HS-5 (cell line): ENCODE measurements at regions not wholly inside any gene's neighbourhood (a gene's known extent, or its start where the extent isn't known, plus 50 kb on each side); places are given as distances from the start of the nearest gene placed in this dataset.

Source experiments
- DNase-seq: peaks from one replicate; pipeline ENCODE4 v3.0.0-alpha.2; 2012; ENCODE audit warnings: low read depth

DNA sequence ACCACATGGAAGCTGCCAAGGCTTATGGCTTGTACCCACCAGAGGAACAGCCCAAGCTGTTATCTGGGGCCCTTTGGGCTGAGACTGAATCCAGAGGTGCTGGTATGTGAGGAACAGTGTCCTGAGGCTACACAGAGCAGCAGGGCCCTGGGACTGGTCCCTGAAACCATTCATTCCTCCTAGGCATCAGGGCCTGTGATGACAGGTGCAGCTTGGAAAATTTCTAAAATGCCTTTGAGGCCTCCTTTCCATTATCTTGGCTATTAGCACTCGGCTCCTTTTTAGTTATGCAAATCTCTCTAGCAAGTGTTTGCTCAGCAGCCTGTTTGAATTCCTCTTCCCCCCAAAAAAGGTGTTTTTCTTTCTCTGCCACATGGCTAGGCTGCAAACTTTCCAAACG is 1151.7 kb upstream of the LRRN3 start:
- no peak for DNase-seq

DNA sequence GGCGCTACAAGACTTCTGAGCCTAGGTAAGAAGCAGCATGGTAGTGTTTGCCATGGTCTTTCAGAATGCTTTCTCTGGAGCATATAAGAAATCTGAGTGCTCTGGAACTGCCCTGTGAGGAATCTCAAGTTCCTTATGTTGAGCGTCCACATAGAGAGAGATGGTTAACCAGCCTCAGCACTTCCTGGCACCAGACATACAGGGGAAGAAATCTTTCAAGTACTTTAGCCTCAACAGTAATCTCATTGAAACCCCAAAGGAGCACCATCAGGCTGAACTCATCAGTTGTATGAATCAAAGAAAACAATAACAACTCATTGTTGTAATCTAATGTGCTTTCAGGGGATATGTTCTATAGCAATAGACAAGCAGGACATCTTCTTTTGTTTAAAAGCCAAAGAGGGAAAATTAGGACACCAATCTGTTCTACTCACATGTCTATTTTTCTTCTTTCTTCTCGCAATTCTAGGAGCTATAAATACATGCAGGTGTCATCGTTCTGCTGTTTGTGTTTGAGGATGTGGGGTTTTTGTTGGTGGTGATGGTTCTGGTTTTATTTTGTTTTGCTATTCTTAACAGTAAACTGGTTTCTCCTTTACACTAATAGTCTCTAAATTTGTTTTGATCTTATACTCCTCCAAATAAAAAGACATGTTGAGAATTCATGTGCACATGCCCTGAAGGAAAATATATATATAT is 1145.0 kb upstream of the LRRN3 start:
- DNase-seq = no peak

DNA sequence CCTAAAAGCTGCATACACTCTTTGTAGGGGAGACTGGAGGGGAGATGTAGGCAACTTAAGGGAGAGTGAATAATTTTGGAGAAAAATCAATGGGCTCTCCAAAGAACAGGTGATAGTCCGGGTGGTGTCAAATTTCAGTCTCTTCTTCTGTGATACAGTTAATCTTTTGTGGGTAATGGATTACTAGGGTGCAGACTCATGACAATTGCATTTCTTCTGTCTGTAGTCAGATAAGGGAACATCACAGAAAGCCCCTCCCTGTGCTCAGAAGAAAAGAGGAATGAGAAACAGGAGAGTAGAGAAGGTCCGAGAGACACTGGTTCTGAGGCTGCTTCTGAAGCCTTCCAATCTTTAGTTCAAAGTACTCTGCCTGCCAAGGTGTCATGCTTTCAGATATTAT is 1140.7 kb upstream of the LRRN3 start:
- DNase-seq = no peak

DNA sequence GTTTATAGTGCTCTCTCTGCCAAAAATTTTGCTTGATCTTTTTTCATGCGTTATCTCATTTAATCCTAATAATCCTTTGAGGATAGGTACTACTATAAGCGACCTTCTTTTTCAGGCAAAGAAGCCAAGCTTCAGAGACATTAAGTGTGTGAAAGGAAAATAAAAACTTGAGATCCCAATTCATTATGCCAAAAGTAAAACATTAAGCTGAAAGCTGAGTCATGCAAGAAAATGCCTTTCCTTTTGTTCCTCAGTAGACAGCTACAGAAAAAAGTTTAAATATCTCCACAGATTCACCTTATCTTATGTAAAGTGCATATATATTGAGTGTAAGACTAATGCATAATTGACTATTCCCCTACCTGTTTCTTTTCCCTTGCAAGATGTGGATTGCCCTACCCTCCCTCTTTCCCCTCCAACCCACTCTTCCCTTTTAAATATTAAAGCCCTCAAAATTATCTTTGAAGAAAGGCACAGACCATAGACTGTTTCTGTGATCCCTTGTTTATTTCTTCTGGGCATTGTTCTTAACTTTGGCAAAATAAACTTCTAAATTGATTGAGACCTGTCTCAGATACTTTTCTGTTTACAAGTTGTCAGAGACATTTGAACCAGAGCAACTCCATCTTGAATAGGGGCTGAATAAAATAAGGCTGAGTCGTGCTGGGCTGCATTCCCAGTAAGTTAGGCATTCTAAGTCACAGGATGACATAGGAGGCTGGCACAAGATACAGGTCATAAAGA is 1139.9 kb upstream of the LRRN3 start:
- DNase-seq = no peak

DNA sequence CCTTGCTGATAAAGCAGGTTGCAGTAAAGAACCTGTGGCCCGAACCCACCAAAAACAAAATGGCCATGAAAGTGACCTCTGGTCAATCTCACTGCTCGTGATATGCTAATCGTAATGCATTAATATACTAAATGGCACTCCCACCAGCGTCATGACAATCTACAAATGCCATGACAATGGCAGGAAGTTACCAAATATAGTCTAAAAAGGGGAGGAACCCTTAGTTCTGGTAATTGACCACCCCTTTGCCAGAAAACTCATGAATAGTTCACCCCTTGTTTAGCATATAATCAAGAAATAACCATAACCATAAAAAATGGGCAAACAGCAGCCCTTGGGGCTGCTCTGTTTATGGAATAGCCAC is 1139.4 kb upstream of the LRRN3 start:
- DNase-seq = no peak

DNA sequence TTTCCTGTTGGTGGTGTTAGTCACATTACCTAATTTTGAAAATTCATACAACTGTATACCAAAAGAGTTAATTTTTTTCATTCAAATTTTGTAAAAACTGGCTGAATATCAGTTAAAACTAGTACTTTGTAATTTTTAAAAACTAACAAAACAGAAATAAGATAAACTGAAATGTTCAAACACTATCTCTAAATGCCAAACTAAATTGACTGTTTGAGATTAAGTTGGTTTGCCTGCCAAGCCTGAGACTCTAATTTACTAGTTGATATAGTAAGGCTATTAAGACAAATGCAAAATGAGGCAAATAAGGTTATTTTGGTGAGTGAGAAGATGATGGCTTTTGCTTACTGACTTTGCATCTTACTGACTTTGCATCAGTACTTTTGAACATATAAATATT is 1134.9 kb upstream of the LRRN3 start:
- DNase-seq = no peak

DNA sequence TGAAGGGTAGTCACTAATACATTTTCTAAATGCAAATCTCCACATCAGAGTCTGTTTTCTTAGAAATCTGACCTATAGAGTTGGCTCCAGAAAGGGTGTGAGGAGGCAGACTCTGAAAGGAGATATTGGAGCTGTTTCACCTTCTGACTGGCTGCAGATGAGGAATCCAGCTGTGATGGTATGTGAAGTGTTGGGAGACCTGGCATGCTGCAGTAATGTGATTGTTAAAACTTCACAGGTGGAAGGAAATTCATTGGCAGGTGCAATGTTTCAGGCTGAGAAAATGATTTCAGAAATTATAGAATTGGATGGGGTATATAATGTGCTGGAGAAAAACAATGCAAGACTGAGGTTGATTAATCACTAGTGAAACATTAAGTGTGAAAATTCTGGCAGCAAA is 1134.0 kb upstream of the LRRN3 start:
- no peak for DNase-seq

DNA sequence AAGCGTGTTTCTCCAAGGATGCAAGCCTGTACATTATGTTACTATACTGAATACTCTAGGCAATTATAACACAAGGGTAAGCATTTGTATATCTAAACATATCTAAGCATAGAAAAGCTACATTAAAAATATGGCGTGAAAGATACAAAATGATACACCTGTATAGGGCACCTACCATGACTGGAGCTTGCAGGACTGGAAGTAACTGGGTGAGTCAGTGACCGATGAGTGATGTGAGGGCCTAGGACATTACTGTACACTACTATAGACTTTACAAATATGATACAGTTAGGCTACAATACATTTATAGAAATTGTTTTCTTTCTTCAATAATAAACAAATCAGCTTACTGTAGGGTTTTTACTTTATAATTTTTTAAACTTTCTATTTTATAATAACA is 1127.2 kb upstream of the LRRN3 start:
- no peak for DNase-seq

DNA sequence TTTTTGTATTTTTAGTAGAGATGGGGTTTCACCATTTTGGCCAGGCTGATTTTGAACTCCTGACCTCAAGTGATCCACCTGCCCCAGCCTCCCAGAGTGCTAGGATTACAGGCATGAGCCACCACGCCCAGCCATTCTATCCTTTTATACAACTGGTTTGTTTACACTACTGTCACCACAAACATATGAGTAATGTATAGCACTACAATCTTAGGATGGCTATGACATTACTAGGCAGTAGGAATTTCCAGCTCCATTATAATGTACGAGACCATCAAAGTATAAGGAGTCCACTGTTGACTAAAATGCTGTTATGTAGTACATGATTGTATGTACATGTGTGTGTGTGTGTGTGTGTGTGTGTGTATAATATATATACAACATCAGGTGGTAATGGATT is 1126.1 kb upstream of the LRRN3 start:
- DNase-seq = no peak

DNA sequence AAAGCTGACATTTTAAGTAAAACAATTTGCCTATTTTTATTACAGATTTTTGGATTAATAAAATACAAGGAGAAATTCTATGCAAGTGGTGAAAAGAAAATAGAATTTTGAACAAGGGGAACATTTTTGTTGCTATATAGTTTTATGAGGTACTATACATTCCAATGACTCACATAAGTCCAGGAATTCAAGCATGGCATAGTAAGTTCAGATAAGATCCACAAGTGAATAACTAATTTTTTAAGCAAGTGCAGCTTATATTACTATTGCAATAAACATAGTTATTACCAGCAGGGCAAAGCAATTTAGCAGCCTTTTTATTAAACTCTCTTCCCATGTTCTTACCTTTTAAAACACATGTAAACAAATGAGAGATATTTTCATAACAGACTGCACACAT is 1123.5 kb upstream of the LRRN3 start:
- no peak for DNase-seq

DNA sequence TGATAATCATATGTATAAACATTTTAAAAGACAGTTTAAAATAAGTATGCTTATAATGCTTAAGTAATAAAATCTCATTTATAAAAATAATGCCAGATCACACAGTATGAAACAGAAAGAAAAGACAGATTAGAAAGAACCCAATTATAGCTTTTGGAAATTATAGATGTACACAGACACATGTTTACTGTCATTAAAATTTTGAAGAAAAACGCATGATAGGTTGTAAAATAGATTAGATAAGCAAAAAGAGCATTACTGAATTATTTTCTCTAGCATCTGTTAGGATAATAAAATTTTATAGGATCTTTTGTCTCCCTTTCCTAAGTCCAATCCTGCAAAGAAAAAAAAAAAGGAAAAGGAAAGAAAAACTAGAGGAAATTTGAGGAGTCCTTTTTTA is 1107.3 kb upstream of the LRRN3 start:
- DNase-seq = no peak

DNA sequence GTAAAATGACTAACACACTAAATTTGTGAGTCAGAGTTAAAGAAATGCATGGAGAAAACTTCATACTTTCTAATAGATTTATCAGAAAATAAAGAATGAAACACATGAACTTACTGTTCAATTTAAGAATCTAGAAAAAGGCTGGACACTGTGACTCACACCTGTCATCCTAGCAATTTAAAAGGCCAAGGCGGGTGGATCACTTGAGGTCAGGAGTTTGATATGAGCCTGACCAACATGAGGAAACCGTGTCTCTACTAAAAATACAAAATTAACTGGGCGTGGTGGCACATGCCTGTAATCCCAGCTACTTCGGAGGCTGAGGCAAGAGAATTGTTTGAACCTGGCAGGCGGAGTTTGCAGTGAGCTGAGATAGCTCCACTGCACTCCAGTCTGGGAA is 1106.2 kb upstream of the LRRN3 start:
- no peak for DNase-seq

DNA sequence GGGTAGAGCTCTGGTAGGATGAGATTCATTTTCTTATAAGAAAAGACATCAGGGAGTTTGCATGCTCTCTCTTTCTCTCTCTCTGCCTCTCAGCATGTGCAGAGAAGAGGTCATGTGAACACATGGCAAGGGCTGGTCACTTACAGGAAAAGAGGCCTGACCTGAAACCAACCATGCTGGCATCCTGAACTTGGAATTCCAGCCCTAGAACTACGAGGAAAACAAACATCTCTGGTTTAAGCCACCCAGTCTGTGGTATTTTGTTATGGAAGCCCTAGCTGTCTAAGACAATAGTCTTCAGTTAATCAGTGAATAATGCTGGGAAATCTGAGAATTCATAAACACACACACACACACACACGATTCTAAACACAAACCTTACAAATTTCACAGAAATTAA is 1104.2 kb upstream of the LRRN3 start:
- DNase-seq = no peak

DNA sequence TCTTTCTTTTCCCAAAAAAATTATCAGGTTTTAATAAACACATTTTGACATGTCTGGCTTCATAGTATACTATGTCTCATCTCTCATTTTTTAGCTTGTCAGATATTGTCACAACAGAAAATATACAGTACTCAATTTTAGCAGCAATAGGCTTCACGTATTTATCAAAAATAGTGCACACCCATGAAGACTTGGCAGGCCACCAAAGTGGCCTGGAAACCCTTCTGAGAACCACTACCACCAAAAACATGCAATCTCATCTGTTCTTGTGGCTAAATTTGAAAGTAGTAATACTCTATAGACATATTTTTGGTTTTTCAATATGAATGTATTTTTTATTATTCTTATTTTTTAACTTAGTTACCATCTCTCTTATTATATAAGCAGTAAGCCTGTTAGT is 1094.5 kb upstream of the LRRN3 start:
- no peak for DNase-seq

DNA sequence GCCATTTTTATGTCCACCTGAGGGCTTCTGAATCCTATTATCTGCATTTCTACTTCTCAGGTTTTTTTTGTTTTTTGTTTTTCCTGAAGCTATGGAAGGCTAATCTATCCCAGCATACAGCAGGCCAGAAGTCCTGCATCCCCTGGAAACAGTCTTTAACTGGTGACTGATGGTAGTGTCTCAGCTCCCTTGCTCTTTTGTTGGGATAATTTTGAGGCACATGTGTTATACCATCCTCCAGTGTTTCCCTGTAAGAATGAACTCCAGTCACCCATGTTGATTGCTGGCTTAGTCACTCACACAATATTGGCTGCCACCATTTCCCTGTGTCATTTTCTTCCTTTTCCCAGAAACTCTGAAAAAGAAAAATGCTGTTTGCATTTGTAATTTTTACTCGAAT is 1094.0 kb upstream of the LRRN3 start:
- no peak for DNase-seq

DNA sequence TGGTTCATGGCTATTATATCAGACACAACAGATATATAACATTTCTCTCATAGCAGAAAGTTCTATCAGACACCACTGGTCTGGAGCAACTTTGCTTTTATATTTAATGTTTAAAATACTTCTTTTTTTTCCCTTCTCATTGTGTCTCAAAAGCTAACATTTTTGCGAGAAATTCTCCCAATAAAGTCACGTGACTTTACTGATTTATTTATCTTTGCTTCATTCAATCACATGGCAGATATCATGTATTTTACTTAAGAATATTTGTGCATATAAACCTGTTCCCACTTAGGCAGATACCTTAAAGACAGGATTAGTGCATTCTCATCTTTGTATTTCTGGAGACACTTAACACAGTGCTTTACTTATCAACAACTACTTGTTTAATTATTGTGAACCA is 1093.1 kb upstream of the LRRN3 start:
- DNase-seq = no peak

DNA sequence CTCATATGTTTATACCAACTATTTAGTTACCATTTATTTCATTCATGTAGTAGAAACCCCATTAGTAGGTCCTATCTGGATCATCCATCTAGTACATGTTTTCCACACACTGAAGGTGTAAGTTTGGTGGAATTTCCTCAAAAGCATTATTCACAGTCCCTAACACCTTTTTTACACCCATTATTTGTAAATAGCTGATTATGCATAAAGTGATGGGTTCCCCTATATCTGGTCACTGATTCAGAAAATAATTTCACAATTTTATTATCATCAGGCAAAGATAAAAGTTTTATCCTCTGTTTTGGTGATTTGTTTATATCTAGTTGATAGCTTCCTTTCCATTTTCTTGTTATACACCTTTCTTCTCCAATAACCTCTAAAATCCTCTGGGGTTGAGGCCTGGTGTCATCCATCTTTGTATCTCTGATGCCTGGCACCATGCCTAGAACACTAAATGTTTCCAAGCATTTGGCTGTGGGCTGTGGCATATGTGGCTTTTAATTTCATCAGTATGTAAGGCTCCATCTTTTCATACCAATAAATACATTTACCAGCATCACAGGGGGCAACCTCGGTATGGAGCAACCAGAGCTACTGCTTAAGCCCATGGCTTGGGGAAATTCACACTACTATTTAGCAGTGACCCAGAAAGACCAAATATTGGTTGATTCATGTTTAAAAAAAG is 1089.5 kb upstream of the LRRN3 start:
- no peak for DNase-seq

DNA sequence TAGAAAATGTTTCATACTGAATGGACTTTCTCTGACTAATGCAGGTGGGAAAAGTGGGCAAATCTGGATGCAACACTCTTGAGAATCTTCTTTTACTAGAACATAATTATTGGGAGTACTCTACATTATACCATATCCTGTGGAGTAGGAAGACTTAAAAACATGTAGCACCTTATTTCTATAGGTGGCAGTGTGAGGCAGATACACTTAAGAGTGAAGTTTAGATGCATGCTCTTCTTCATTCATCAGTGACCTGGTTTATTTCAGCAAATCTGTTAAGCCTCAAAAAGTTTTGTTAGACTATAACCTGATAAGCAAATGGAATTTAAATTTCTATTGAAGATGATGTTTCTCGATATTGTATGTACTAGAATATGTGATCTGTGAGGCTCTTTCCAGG is 1087.1 kb upstream of the LRRN3 start:
- no peak for DNase-seq

DNA sequence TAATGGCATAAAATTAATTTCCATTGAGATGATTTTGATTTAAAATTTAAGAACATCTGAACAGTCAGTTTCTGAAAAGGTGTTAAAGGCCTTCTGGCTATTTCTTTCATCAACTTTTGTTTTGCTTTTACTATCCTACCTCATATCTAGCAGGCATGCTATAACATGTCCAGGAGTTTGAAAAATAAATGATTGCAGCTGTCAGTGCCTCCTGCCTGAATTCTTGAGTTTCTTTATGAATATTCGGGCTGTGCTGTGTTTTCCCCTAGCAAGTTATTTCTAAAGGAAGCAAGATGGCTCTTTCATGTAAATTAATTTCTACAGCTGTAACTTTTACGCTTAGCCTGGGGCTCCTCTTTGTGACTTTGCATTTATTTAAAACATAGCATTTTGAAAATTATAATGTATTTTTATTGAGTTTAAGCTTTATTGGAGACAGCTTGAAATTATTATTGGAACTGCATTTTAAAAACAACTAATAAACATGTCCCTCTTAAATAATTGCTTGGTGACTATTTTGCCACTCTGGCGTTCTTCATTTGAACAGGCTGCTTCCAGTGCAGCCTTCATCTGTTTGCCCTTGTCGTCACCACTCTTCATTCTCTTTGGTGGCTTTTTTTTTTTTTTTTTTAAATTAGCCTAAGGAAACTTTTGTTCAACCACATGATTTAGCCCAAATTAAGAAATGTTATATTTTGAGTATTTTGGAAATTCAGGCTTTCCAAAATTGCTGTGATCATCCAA is 1083.4 kb upstream of the LRRN3 start:
- DNase-seq = no peak

DNA sequence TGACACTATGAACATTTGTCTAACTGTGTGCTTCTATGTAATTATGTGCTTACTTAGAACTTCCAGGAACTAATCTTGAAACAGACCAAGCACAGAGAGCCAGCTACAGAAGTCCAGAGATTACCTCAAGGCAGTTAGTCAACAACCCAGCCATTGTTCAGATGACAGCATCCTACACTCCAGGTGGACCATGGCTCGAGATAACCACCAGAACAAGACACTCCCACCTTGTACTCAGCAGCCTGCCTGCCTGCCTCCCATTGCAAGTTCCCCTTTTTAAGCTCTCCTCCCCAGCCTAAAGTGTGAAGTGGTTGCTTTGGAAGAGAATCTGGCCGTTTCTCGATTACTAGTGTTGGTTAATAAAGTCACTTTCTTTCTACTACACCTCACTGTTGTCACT is 1080.6 kb upstream of the LRRN3 start:
- DNase-seq = no peak

DNA sequence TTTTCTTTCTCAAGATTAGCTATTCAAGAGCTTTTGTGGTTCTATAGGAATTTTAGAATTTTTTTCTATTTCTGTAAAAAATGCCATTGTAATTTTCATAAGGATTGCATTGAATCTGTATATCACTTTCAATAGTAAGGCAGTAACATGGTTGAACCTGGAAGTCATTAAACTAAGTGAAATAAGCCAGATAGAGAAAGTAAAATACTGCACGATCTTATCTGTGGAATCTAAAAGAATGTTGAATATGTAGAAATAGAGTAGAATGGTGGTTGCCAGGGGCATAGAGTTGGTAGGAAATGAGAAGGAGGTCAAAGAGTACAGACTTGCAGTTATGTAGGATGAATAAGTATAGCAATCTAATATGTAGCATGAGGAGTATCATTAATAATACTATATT is 1073.5 kb upstream of the LRRN3 start:
- no peak for DNase-seq

DNA sequence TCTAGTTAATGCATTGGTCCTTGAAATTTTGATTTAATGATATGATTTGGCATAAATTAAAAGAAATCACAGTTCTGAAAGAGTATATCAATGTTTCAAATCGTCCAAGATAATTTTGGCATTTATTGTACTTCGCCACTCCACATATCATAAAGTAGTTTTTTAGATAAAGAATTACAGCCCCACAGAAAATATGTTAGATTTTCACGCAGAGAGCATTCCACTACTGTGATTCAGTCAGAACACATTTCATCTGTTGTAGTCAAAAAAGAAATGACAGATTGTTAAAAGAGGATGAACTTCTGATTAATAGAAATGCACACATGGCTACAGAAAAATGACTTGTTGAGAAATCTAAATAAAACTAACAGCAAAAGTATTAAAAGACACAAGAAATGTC is 1063.5 kb upstream of the LRRN3 start:
- no peak for DNase-seq

DNA sequence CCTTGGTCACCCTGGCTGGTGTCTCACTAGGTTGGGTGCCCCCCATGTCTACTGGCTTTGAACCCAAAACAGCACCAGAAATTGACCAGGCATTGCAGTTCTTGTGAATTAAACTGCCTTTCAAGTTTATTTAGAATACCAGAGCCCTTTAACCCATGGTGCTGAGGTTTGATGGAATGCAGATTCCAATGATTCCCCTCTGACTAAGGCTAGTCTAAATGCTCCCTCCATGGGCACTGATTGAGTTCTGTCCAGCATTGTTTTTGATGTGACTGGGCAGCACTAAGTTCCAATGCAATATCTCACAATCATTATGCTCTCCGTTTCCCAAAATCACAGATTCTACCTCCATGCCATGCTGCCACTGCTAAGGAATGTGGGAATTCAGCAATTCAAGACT is 1047.4 kb upstream of the LRRN3 start:
- DNase-seq = no peak
